H1 (cell line): ENCODE measurements at regions not wholly inside any gene's neighbourhood (a gene's known extent, or its start where the extent isn't known, plus 50 kb on each side); places are given as distances from the start of the nearest gene placed in this dataset.

ENCODE experiments used
- CTCF ChIA-PET: fragments of 300-600 bp; sonication (Branson Sonifier 250); formaldehyde crosslinking; loops from one replicate; lab custom pipeline; 2021; ENCODE audit not compliant: partially characterized antibody; lab: Charles Lee
- POLR2A ChIA-PET: fragments of 300-600 bp; sonication (Branson Sonifier 250); formaldehyde crosslinking; loops from one replicate; lab custom pipeline; 2021; ENCODE audit warnings: inconsistent platforms; ENCODE audit not compliant: partially characterized antibody; lab: Charles Lee
- DNase-seq, 2 experiments: peaks; one replicate each; pipeline versions ENCODE4 v3.0.0 to v3.0.0-alpha.2; 2010 to 2022; ENCODE audit warnings: low spot score in 2 of 2, low read depth in 1 of 2, mixed read lengths in 1 of 2
- FAIRE-seq: peaks from 2 replicates; lab custom pipeline; 2011; peaks lifted over from hg19 to GRCh38; lab: Jason Lieb, UNC
- H2AFZ ChIP-seq: 2 replicates; pipeline ENCODE4 v1.8.1; 2012; ENCODE audit warnings: low read length, inconsistent platforms
- H2AK5ac ChIP-seq: 2 replicates; pipeline ENCODE4 v1.6.1; 2013; ENCODE audit warnings: low read depth, low read length
- H2BK120ac ChIP-seq: replicated peaks from 2 replicates; pipeline ENCODE3; 2013; ENCODE audit warnings: low read depth, low read length, inconsistent platforms
- H2BK12ac ChIP-seq: 2 replicates; pipeline ENCODE4 v1.6.1; 2013; ENCODE audit warnings: low read depth, low read length
- H2BK15ac ChIP-seq: 2 replicates; pipeline ENCODE4 v1.6.1; 2013; ENCODE audit warnings: low read length
- H2BK20ac ChIP-seq: 2 replicates; pipeline ENCODE4 v1.6.1; 2013; ENCODE audit warnings: low read length
- H2BK5ac ChIP-seq: 2 replicates; pipeline ENCODE4 v1.6.1; 2013; ENCODE audit warnings: low read depth, low read length
- H3K14ac ChIP-seq: 2 replicates; pipeline ENCODE4 v1.6.1; 2013; ENCODE audit warnings: inconsistent platforms; ENCODE audit not compliant: insufficient read length
- H3K18ac ChIP-seq: 2 replicates; pipeline ENCODE4 v1.6.1; 2013; ENCODE audit warnings: low read length; ENCODE audit errors: extremely low read depth
- H3K23ac ChIP-seq: 2 replicates; pipeline ENCODE4 v1.6.1; 2013; ENCODE audit warnings: inconsistent platforms; ENCODE audit not compliant: insufficient read length
- H3K23me2 ChIP-seq: 2 replicates; pipeline ENCODE4 v1.6.1; 2013; ENCODE audit warnings: low read depth, low read length
- H3K27ac ChIP-seq: 2 replicates; pipeline ENCODE4 v1.6.1; 2011; ENCODE audit warnings: low read depth, low read length, inconsistent platforms
- H3K27me3 ChIP-seq, 4 experiments: replicated peaks in 1 of 4; 1 replicate in 1 of 4; 2 replicates in 3 of 4; pipeline versions ENCODE4 v1.6.1 to v1.8.1; 2011 to 2013; ENCODE audit warnings: low read length in 3 of 4, mild to moderate bottlenecking in 3 of 4, inconsistent platforms in 2 of 4, mixed read lengths in 2 of 4, moderate library complexity in 1 of 4; ENCODE audit not compliant: control insufficient read depth in 3 of 4, insufficient read depth in 3 of 4; ENCODE audit errors: extremely low read depth in 1 of 4
- H3K36me3 ChIP-seq, 4 experiments: 2 replicates each; pipeline versions ENCODE4 v1.6.1 to v1.8.1; 2011 to 2013; ENCODE audit warnings: mild to moderate bottlenecking in 4 of 4, low read length in 3 of 4, moderate library complexity in 2 of 4, control low read depth in 1 of 4, inconsistent platforms in 1 of 4; ENCODE audit not compliant: insufficient read depth in 4 of 4, control insufficient read depth in 2 of 4
- H3K4ac ChIP-seq: replicated peaks from 2 replicates; pipeline ENCODE3; 2013; ENCODE audit warnings: low read length, low read depth, mixed read lengths, inconsistent platforms; ENCODE audit not compliant: insufficient read length
- H3K4me1 ChIP-seq, 4 experiments: replicated peaks in 1 of 4; 1 replicate in 1 of 4; 2 replicates in 3 of 4; pipeline versions ENCODE4 v1.6.1 to v1.8.1; 2011 to 2013; ENCODE audit warnings: low read length in 3 of 4, inconsistent platforms in 2 of 4, mixed read lengths in 1 of 4; ENCODE audit not compliant: insufficient read depth in 4 of 4, control insufficient read depth in 3 of 4
- H3K4me2 ChIP-seq, 2 experiments: 2 replicates each; pipeline versions ENCODE4 v1.6.1 to v1.8.1; 2011 to 2013; ENCODE audit warnings: low read depth in 2 of 2, low read length in 2 of 2, control low read depth in 1 of 2, inconsistent platforms in 1 of 2, mild to moderate bottlenecking in 1 of 2; ENCODE audit not compliant: insufficient read depth in 1 of 2
- H3K4me3 ChIP-seq, 4 experiments: fragments of 200-600, 300-600 bp in 1 of 4; sonication (generic), shearing (Covaris generic), sonication (Bioruptor Twin) in 1 of 4; 2 replicates each; pipeline versions ENCODE4 v1.5.1 to v1.8.1; 2011 to 2016; ENCODE audit warnings: low read length in 4 of 4, low read depth in 3 of 4, control low read depth in 2 of 4, inconsistent platforms in 2 of 4, mild to moderate bottlenecking in 2 of 4, mixed read lengths in 1 of 4, moderate library complexity in 1 of 4; ENCODE audit not compliant: insufficient read depth in 2 of 4; ENCODE audit errors: extremely low read depth in 1 of 4
- H3K56ac ChIP-seq: replicated peaks from 2 replicates; pipeline ENCODE3; 2013; ENCODE audit warnings: low read depth, mild to moderate bottlenecking, mixed read lengths, low read length, inconsistent platforms; ENCODE audit not compliant: insufficient read length
- H3K79me1 ChIP-seq: 2 replicates; pipeline ENCODE4 v1.6.1; 2013; ENCODE audit warnings: low read depth, low read length, control low read depth
- H3K79me2 ChIP-seq, 2 experiments: 2 replicates each; pipeline versions ENCODE4 v1.6.1 to v1.8.1; 2012 to 2013; ENCODE audit warnings: low read length in 2 of 2, mild to moderate bottlenecking in 2 of 2, inconsistent platforms in 1 of 2; ENCODE audit not compliant: insufficient read depth in 2 of 2, control insufficient read depth in 1 of 2
- H3K9ac ChIP-seq, 4 experiments: replicated peaks in 1 of 4; 1 replicate in 1 of 4; 2 replicates in 3 of 4; pipeline versions ENCODE4 v1.6.1 to v1.8.1; 2011 to 2013; ENCODE audit warnings: low read depth in 3 of 4, low read length in 3 of 4, control low read depth in 2 of 4, mild to moderate bottlenecking in 2 of 4, moderate library complexity in 2 of 4, inconsistent platforms in 1 of 4; ENCODE audit errors: extremely low read depth in 1 of 4
- H3K9me3 ChIP-seq, 2 experiments: 2 replicates each; pipeline versions ENCODE4 v1.6.1 to v1.8.1; 2012 to 2013; ENCODE audit warnings: mild to moderate bottlenecking in 2 of 2, moderate library complexity in 2 of 2, control low read depth in 1 of 2, inconsistent platforms in 1 of 2, low read depth in 1 of 2, low read length in 1 of 2, mixed read lengths in 1 of 2; ENCODE audit not compliant: insufficient read depth in 2 of 2
- H4K20me1 ChIP-seq, 2 experiments: replicated peaks in 1 of 2; 2 replicates each; pipeline versions ENCODE3 to v1.8.1; 2011 to 2013; ENCODE audit warnings: inconsistent platforms in 2 of 2, low read length in 2 of 2, mild to moderate bottlenecking in 1 of 2; ENCODE audit not compliant: insufficient read depth in 2 of 2, control insufficient read depth in 1 of 2
- H4K5ac ChIP-seq: 2 replicates; pipeline ENCODE4 v1.6.1; 2013; ENCODE audit warnings: low read length, low read depth, mixed read lengths, inconsistent platforms; ENCODE audit not compliant: insufficient read length
- H4K8ac ChIP-seq: 2 replicates; pipeline ENCODE4 v1.8.0; 2013; ENCODE audit warnings: mild to moderate bottlenecking, moderate library complexity, low read length, inconsistent platforms; ENCODE audit not compliant: insufficient read depth; ENCODE audit errors: extremely low read depth
- H4K91ac ChIP-seq: replicated peaks from 2 replicates; pipeline ENCODE3; 2013; ENCODE audit warnings: low read length, mixed read lengths, inconsistent platforms; ENCODE audit not compliant: insufficient read length
- CBX8 ChIP-seq: fragments of 300-800, 300-1000 bp; sonication (generic); IDR thresholded peaks from 2 replicates; pipeline ENCODE4 v1.7.1; 2016; ENCODE audit warnings: low read depth, low read length, borderline replicate concordance
- TAF1 ChIP-seq: IDR thresholded peaks from 2 replicates; pipeline ENCODE4 v1.6.1; 2011; ENCODE audit warnings: mild to moderate bottlenecking, low read depth, low read length
- WGBS, 2 experiments: shearing (Covaris generic) in 1 of 2; methylation state at CpG; one replicate each; pipeline versions ENCODE4 v1.1.6 to v1.1.7; 2013 to 2015; ENCODE audit warnings: low lambda C conversion rate in 2 of 2, mixed read lengths in 2 of 2, inconsistent platforms in 1 of 2, low coverage in 1 of 2, missing lambda C conversion rate in 1 of 2; ENCODE audit not compliant: insufficient replicate concordance in 2 of 2, insufficient coverage in 1 of 2, insufficient read length in 1 of 2; ENCODE audit errors: extremely low coverage in 1 of 2, missing lambda C conversion rate in 1 of 2; 5-methylcytosine and 5-hydroxymethylcytosine counted together

DNA sequence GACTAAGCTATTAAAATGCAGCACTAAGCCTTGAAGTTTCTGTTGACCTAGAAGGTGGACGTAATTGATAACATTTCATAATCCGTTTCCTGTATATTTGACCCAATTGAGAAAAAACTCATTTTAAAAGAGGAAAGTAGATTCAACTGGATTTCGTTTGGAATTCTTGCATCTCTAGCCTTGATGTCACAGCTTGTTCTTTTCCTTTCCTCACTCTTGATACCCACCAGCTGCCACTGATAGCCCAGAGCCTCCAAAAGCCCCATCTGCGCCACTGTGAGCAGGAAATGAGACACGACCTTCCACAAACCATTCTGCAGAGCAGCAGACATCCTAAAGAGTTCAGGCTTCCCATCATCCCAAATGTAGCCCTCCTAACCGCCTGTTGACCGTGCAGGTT, 61.8 kb downstream of the FOXB1 start:
- Histone ChIP-seq H3K4me3 (no peak overlapping the region), H4K20me1 (no peaks in the 10 kb centered on the region), H3K4me1 (peaks cover 0 to 2% (median under 1%) of the 10 kb centered on the region in 4 experiments; a peak in 1 of 7 replicates), H2BK12ac (no peak overlapping the region), H4K5ac (no peak overlapping the region), H3K27ac (no peak overlapping the region), H3K4me2 (no peak overlapping the region), H2BK15ac (no peak overlapping the region), H3K27me3 (no peaks in the 10 kb centered on the region), H3K14ac (no peak overlapping the region), H3K23ac (no peak overlapping the region), H2BK120ac (no peak overlapping the region), H4K8ac (no peak overlapping the region), H2AK5ac (no peak overlapping the region), H2BK20ac (no peak overlapping the region), H2BK5ac (no peak overlapping the region), H3K4ac (no peak overlapping the region), H3K56ac (no peak overlapping the region), H2AFZ (no peak overlapping the region), H4K91ac (no peak overlapping the region), H3K9ac (no peak overlapping the region), H3K23me2 (no peaks in the 10 kb centered on the region), H3K36me3 (no peaks in the 10 kb centered on the region), H3K79me1 (no peaks in the 10 kb centered on the region), H3K79me2 (no peaks in the 10 kb centered on the region), H3K9me3 (peaks cover 10% of the 10 kb centered on the region in 2 experiments; a peak in 2 of 4 replicates), H3K18ac (no peak overlapping the region)
- FAIRE-seq = no peak
- CTCF ChIA-PET = interaction anchor here (0.9 kb wide), 1 partner anchor 15 kb away, joined by 3 read pairs; no protein-coding TSS in a partner anchor
- POLR2A ChIA-PET = interaction anchor here (0.6 kb wide), 1 partner anchor 136 kb away, joined by 4 read pairs; no protein-coding TSS in a partner anchor
- no peak for TF ChIP-seq TAF1
- TF ChIP-seq CBX8 = no peak
- peak in 1 of 2 experiments; percentile 22 for DNase-seq
- 84% methylated on average over 7 of the region's 7 CpGs; no CpG with 5 or more reads in 1 of the 2 experiments for WGBS, 2 experiments
